NCI-H1048 (cell line): ENCODE measurements at regions not wholly inside any gene's neighbourhood (a gene's known extent, or its start where the extent isn't known, plus 50 kb on each side); places are given as distances from the start of the nearest gene placed in this dataset.
"Not testable (repeated sequence)": the region's sequence is repeated elsewhere in the genome, so short reads cannot be mapped to it uniquely, and the experiment has no call there.

ENCODE experiments used
- DNase-seq: peaks from one replicate; lab custom pipeline; 2025; lab: John Stamatoyannopoulos, UW

DNA sequence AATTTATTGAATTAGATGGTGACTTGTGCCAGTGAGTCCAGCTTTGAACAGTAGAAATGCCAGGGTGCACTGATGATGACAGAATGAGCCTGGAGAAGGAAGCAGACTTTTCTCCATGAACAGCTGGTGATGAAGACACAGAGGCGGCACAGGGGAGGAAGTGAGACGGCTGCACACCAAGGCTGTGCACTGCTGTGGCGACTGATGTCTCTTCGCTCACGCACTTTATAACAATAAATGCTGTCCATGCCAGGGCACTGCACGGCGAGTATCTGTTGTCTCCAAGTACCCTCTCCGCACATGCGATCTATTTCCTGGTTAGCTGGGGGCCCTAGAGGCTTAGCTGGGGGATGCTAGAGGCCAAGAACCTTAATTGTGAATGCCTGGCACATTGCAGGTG lies 175.2 kb downstream of the TMEM200C start:
- no peak for DNase-seq

- no peak for DNase-seq
These were observed 173.5 kb upstream of the EPB41L3 start for GRCh38 chr18:5717256-5717655.

GRCh38 chr18:5710676-5711075 lies 166.9 kb upstream of the EPB41L3 start:
- no peak for DNase-seq

GRCh38 chr18:5710235-5710634 lies 166.4 kb upstream of the EPB41L3 start:
- no peak for DNase-seq

DNA sequence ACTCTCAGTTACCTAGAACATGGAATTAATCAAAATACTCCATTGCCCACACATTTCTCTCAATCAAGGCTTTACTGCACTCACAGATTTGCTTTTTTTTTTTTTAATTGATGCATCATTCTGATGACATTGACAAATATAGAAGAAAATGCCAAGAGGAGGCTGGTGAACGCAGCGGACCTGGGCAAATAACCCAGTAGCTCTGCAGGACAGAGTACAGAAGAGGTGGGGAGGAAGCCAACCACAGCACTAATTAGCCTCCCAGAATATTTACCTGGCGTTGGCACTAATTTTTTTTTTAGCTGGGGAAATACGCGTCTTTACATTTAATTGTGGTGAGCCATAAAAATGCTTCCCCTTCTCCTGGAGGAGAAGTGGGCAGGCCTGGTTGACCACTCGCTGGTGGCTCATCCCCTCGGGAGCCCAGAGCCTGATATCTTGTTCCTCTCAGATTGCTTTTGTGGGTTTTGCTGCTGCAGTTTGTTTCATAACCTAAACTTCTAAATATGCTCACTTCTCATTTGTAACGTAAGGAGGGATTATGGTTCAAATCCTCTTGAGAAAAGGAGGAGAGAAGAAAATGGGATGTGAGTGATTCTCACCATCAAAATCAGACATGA lies 165.8 kb upstream of the EPB41L3 start:
- DNase-seq: no peak

DNA sequence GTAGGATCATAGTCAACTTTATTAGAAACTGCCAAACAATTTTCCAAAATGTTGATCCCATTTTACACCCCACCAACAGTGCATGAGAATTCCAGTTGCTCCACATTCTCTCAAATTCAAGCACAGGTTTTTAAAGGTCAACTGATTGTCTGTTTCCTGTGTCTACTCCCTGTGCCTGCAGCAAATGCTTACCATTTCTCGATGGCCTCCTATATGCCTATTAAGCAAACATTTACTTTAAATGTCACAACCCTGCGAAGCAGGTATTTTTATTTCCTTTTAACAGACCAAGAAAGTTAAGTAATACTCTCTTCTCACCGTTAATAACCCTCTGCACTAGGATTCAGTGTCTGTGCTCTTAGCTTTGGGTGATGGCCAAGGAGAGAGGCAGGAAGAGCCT lies 163.8 kb upstream of the EPB41L3 start:
- DNase-seq: no peak

DNA sequence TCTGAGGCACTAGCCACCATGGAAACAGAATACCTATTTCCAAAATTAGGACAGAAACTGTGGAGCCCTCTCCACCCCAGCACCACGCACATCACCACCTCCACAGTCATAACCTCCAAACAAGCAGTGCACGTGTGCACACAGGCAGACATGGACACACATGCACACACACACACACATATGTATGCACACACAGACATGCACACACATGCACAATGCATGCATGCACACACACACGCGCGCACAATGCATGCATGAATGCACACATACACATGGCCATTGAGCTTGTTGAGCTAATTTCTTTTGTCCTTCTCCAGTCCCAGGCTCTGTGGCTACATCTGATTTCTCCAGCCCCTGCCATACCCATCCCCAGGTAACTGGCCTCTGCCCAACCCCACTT lies 161.6 kb upstream of the EPB41L3 start:
- DNase-seq: no peak

GRCh38 chr18:5704847-5705246 lies 161.1 kb upstream of the EPB41L3 start:
- DNase-seq: no peak

- DNase-seq: not testable (repeated sequence)
These were observed 158.2 kb upstream of the EPB41L3 start for GRCh38 chr18:5702016-5702415.

GRCh38 chr18:5693699-5694294 lies 150.0 kb upstream of the EPB41L3 start:
- no peak for DNase-seq

- DNase-seq: no peak
These were observed 135.1 kb upstream of the EPB41L3 start for GRCh38 chr18:5678779-5679406.

DNA sequence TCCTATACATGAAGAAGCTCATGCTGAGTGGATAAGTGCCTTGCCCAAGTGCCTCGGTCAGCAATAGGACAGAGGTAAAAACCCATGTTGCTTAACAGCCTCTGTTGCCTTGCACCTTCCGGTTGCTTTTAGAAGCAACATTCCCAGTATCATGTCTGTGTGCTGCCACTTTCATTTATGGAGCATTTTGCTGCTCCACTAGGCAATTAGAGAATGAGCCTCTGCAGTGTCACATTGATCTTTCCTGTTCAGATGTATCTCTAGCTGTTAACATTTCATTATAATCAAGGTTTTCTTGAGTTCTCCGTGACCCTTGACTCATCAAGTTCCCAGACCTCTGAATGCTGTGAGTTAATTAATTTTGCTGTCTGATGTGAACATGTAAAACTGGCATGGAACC lies 134.5 kb upstream of the EPB41L3 start:
- DNase-seq: no peak

DNA sequence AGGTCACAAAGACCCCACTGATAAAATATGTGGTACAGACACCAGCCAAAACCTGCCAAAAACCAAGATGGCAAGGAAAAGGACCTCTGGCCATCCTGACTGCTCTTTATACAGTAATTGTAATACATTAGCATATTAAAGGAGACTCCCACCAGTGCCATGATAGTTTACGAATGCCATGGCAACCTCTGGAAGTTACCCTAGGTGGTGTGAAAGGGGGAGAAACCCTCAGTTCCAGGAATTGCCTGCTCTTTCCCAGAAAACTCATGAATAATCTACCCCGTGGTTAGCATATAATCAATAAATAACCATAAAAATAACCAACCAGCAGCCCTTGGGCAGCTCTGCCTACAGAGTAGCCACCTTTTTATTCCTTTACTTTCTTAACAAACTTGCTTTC lies 129.8 kb upstream of the EPB41L3 start:
- DNase-seq: no peak

- no peak for DNase-seq
These were observed 125.8 kb upstream of the EPB41L3 start for GRCh38 chr18:5669585-5669984.

GRCh38 chr18:5668087-5668715 lies 124.4 kb upstream of the EPB41L3 start:
- DNase-seq: no peak

DNA sequence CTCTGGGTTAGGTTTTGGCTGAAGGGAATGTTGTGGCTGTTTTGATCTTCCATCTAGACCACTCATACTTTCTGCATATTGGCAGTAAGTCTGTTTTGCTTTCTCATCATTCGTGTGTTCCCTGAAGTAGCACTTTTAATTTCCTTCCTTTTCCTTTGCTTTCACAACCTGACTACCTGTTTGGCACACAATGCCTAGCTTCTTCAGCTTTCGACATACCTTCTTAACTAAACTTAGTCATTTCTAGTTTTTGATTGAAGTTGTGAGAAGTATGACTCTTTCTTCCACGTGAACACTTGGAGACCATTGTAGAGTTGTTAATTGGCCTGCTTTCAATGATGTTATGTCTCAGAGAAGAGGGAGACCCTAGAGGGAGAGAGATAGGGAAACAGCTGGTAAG lies 123.6 kb upstream of the EPB41L3 start:
- no peak for DNase-seq

DNA sequence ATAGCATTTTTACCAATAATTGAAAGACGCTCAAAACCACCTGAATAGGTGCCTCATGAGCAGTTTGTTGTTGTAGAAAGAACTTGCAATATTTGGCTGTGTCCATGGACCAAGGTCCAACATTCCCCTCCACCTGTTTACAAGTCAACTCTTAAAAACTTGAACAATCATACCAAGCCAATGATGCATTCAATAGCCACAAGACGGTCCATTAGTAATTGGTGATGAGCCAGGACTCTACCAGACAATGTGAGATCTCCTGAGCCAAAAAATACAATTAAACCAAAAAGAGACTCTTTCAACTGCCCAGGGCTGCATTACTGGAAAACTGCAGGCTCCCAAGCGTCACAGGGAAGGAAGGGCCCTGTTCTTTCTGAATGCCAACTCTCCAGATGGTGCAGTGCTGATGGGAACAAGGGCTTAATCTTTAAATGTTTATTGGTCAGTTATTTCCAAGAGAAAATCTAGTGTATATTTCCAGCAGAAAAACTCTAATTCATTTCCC lies 118.8 kb upstream of the EPB41L3 start:
- no peak for DNase-seq

- no peak for DNase-seq
These were observed 117.4 kb upstream of the EPB41L3 start for GRCh38 chr18:5661179-5661578.

DNA sequence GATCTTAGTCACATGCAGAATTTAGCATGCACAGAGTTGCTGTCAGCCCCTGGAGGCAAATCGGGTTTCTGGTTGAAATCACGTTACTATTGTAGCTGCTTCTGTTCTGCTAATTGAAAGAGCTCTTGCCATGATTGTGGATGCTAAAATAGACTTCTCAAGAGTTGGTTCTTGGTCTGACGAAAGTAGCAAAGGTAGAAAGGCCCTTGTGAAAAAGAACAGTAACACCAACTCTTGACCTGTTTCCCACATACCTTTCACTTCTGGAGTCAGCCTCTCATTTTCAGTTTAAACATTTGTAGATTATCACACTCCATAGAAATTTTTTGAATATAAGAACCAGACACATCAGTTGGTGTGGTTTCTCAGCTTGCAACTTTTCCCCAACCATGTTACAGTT lies 110.0 kb upstream of the EPB41L3 start:
- no peak for DNase-seq

DNA sequence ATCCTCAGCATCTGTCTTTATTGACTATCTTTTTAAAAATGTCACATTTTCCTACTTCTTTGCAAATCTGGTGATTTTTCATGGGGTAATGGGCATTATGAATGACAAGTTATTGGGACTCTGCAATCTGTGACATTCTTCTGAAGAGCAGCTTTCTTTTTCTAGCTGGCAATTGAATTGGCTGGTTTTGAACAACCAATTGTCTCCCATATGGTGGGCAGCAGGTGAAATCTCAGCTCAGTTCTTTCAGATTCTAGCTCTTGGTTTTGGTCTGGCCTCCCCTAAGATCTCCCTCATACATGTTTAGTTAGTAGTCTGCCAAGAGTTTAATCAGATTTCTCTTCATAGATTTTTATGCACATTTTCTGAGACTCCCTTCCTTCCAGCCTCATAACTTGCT lies 107.9 kb upstream of the EPB41L3 start:
- DNase-seq: no peak

DNA sequence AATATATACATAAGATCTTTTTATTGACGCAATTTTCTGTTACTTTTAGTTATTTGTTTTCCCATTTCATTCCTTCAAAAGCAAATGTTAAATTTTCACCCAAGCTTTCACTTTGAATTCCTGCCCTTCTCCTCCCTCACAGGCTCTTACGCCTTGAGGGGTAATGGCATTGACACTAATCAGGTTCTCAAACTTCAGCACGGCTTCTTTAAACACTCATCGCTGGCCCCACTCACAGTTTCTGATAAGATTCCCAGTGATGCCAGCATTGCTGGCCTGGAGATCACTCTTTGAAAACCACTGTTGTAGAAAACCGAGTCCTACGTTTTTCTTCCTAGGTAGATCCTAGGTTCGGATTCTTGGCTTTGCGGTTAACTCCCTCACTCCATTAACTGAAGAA lies 105.6 kb upstream of the EPB41L3 start:
- no peak for DNase-seq

DNA sequence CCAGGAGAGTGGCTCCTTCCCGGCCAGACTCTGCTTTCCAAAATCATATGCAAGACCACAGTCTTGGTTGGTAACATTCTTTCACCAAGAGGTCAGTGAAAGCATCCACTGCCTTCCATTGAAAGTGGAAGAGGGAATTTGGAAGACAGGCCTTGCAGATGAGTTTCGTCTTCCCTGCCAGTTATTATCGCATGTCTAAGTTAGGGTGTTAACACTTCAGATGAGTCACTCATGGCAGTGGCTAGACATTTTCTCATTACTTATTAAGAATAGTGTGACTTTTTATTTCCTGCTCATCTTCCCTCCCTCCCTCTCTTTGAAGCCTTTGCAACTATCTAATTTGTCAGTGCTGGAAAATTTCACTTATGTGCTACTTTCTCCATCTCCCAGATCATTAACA lies 102.9 kb upstream of the EPB41L3 start:
- no peak for DNase-seq

GRCh38 chr18:5643288-5643687 lies 99.5 kb upstream of the EPB41L3 start:
- DNase-seq: no peak
